ENCODE measurements at regions not wholly inside any gene's neighbourhood (a gene's known extent, or its start where the extent isn't known, plus 50 kb on each side); places are given as distances from the start of the nearest gene placed in this dataset.
A peak's percentile ranks its signal among the peaks of the same experiment; 100 is the strongest.
"Not testable (repeated sequence)": the region's sequence is repeated elsewhere in the genome, so short reads cannot be mapped to it uniquely, and the experiment has no call there.

DNA sequence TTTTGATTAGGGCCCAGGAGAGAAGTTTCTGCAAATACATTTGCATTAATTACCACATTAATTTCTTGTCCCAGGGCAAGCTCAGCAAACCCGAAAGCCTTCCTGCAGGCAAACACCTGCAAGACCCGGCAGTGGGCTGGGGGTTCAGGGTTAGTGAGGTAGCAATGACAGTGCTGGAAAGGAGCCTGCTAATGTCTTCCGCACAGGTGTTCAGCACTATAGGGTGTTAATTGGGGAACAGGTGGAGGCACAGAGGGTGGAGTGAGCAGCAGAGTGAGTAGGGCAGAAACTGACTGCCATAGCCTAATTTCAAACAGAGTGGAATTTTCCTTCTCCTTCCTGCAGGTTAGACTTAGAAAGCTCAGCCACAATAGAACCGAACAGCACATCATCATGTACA, 50.9 kb upstream of the UBASH3B start:
- no peak overlapping the region for H3K4me3 Mint-ChIP-seq
- no peak overlapping the region for H3K27ac Mint-ChIP-seq
- H3K4me1 Mint-ChIP-seq, result no peaks in the 10 kb centered on the region
- no peaks in the 10 kb centered on the region for H3K27me3 Mint-ChIP-seq
- H3K36me3 Mint-ChIP-seq, result no peaks in the 10 kb centered on the region
- H3K9me3 Mint-ChIP-seq, result no peaks in the 10 kb centered on the region

GRCh38 chr11:122601141-122602125, 54.1 kb upstream of the UBASH3B start:
- no peak overlapping the region for H3K4me3 Mint-ChIP-seq
- H3K36me3 Mint-ChIP-seq, result no peaks in the 10 kb centered on the region
- no peaks in the 10 kb centered on the region for H3K9me3 Mint-ChIP-seq
- H3K27me3 Mint-ChIP-seq, result peaks cover 4% of the 10 kb centered on the region
- no peak overlapping the region for H3K27ac Mint-ChIP-seq
- no peaks in the 10 kb centered on the region for H3K4me1 Mint-ChIP-seq

DNA sequence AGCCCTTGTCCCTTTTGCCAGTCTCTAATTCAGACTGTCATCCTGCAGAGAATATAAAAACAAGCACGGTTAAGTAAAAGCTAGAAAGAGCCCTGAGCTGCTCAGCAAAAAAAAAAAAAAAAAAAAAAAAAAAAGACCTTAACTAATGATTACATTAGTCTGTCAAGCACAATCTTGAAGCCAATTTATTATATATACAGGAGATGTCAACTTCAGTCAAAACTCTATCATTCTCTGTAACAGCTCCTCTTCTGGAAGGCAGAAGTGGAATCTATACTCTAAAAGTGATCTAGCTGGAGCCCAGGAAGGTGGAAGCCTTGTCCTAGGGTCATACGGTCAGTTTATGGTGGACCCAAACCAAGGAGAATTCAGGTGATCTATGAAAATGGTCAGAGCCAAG, 55.2 kb upstream of the UBASH3B start:
- Mint-ChIP-seq H3K27ac (no peak overlapping the region), H3K4me3 (no peak overlapping the region), H3K9me3 (no peaks in the 10 kb centered on the region), H3K4me1 (no peaks in the 10 kb centered on the region), H3K36me3 (no peaks in the 10 kb centered on the region), H3K27me3 (peaks cover 5% of the 10 kb centered on the region)

GRCh38 chr11:122599434-122599833, 56.1 kb upstream of the UBASH3B start:
- Mint-ChIP-seq H3K4me1 (no peaks in the 10 kb centered on the region), H3K27me3 (peaks cover 5% of the 10 kb centered on the region), H3K9me3 (no peaks in the 10 kb centered on the region), H3K4me3 (no peak overlapping the region), H3K27ac (no peak overlapping the region), H3K36me3 (no peaks in the 10 kb centered on the region)

DNA sequence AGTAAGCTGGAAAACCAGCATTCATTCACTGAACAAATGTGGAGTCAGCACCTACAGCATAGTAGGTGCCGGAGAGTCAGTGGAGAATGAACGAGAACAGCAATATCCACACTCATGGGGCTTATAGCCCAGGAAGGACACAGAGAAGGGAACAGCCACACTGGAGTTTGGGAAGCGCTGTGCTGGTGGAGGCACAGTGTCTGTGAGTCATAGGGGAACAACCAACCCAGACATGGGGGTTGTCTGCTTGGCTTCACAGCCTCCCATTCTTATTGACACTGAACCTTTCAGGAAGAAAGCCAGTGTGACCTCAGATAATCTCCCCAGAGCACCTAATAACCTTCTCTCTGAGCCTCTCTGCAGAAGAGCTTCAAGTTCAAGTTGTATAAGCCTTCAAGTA, 56.6 kb upstream of the UBASH3B start:
- H3K36me3 Mint-ChIP-seq, result no peaks in the 10 kb centered on the region
- H3K4me3 Mint-ChIP-seq, result no peak overlapping the region
- H3K27me3 Mint-ChIP-seq, result peaks cover 5% of the 10 kb centered on the region
- no peak overlapping the region for H3K27ac Mint-ChIP-seq
- H3K9me3 Mint-ChIP-seq, result no peaks in the 10 kb centered on the region
- H3K4me1 Mint-ChIP-seq, result no peaks in the 10 kb centered on the region

DNA sequence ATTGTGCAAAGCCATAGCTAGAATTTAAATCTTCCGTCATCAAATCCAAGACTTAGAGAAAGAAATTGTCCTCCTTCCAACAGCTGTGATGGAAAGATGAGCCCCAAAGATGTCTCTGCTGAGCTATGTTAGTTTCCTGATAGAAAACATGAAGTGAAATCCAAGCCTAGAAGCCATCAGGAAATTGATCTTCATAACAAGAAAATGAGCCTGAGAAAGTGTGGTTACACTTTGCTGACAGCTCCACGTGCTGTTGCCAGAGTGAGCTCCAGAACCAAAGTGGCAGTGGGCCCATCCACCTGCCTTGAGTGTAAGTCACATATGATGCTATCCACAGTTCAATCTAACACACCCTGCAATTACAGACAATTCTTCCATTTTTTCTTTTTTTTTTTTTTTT, 58.0 kb upstream of the UBASH3B start:
- Mint-ChIP-seq H3K27ac (no peak overlapping the region), H3K27me3 (peaks cover 5% of the 10 kb centered on the region), H3K9me3 (no peaks in the 10 kb centered on the region), H3K4me1 (no peaks in the 10 kb centered on the region), H3K4me3 (no peak overlapping the region), H3K36me3 (no peaks in the 10 kb centered on the region)

GRCh38 chr11:122594986-122595645, 60.4 kb upstream of the UBASH3B start:
- no peaks in the 10 kb centered on the region for H3K4me1 Mint-ChIP-seq
- H3K27ac Mint-ChIP-seq, result no peak overlapping the region
- no peak overlapping the region for H3K4me3 Mint-ChIP-seq
- peaks cover 7% of the 10 kb centered on the region for H3K27me3 Mint-ChIP-seq
- no peaks in the 10 kb centered on the region for H3K36me3 Mint-ChIP-seq
- no peaks in the 10 kb centered on the region for H3K9me3 Mint-ChIP-seq

GRCh38 chr11:122593473-122594420, 61.8 kb upstream of the UBASH3B start:
- no peak overlapping the region for H3K4me3 Mint-ChIP-seq
- no peaks in the 10 kb centered on the region for H3K9me3 Mint-ChIP-seq
- no peak overlapping the region for H3K27ac Mint-ChIP-seq
- no peaks in the 10 kb centered on the region for H3K4me1 Mint-ChIP-seq
- peaks cover 7% of the 10 kb centered on the region for H3K27me3 Mint-ChIP-seq
- H3K36me3 Mint-ChIP-seq, result no peaks in the 10 kb centered on the region

DNA sequence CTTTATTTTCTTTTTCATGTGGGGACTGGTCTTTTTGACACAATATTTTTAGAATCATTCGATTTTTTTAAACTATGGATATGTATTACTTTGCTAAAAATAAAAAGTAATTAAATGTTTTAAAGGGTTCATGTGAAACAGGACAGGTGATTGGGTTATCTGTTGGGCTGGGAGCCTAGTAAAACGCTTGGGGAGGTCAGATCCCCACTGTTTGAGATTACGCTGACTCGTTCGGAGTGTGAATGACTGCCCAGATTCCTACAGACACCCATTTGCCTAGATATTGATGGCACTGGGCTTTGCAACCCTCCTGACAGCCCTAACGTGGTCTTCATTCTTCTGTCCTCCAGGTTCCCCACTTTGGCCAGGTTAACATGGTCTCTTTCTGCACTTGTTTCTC, 62.9 kb upstream of the UBASH3B start:
- H3K4me3 Mint-ChIP-seq, result no peak overlapping the region
- no peaks in the 10 kb centered on the region for H3K9me3 Mint-ChIP-seq
- no peak overlapping the region for H3K27ac Mint-ChIP-seq
- H3K4me1 Mint-ChIP-seq, result no peaks in the 10 kb centered on the region
- H3K27me3 Mint-ChIP-seq, result peaks cover 7% of the 10 kb centered on the region
- H3K36me3 Mint-ChIP-seq, result no peaks in the 10 kb centered on the region

DNA sequence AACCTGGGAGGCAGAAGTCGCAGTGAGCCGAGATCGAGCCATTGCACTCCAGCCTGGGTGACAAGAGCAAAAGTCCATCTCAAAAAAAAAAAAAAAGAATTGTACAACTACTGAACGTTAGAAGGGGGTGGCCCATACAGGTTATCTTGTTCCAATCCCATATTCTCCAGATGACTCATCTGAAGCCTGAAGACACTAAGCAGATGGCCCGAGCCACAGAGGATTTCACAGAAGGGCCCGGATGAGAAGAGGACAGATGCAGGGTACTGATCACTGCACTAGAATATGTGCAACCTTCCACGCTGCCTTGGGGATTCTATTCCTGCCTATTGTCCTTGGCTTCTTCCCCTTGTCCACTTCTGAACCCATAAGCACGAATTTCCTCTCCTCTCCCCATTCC, 70.9 kb upstream of the UBASH3B start:
- no peaks in the 10 kb centered on the region for H3K27me3 Mint-ChIP-seq

DNA sequence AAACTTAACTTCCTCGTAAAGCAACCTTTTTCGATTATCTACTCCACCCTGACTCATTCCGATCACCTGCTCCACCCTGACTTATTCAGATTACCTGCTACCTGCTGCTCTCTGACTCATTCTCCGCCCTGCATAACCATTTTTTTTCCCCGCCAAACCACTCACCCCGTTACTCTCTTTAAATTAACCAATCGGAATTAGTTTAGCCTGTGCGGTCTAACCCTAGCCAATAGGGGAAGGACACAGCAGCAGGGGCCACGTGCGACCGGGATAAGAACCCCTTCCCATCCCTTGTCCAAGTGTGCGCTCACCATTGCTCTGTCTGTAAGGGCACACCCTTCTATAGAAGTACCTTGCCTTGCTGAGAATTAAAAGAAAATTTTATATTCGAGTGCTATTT, 75.5 kb upstream of the UBASH3B start:
- not testable (repeated sequence) for H3K4me1 Mint-ChIP-seq, H3K27me3 Mint-ChIP-seq, H3K27ac Mint-ChIP-seq, H3K9me3 Mint-ChIP-seq, H3K36me3 Mint-ChIP-seq
- peak overlapping the region; percentile 86 for H3K4me3 Mint-ChIP-seq

More for the DNA sequence above, 70.9 kb upstream of the UBASH3B start:
- no peak overlapping the region for H3K4me3 Mint-ChIP-seq
- H3K4me1 Mint-ChIP-seq, result peaks cover 7% of the 10 kb centered on the region
- no peaks in the 10 kb centered on the region for H3K36me3 Mint-ChIP-seq
- no peak overlapping the region for H3K27ac Mint-ChIP-seq
- no peaks in the 10 kb centered on the region for H3K9me3 Mint-ChIP-seq

- H3K36me3 Mint-ChIP-seq, result no peaks in the 10 kb centered on the region
- no peak overlapping the region for H3K27ac Mint-ChIP-seq
- H3K9me3 Mint-ChIP-seq, result no peaks in the 10 kb centered on the region
- no peak overlapping the region for H3K4me3 Mint-ChIP-seq
- no peaks in the 10 kb centered on the region for H3K27me3 Mint-ChIP-seq
- peaks cover 7% of the 10 kb centered on the region for H3K4me1 Mint-ChIP-seq
Measured at GRCh38 chr11:122578171-122578825, 77.2 kb upstream of the UBASH3B start.

DNA sequence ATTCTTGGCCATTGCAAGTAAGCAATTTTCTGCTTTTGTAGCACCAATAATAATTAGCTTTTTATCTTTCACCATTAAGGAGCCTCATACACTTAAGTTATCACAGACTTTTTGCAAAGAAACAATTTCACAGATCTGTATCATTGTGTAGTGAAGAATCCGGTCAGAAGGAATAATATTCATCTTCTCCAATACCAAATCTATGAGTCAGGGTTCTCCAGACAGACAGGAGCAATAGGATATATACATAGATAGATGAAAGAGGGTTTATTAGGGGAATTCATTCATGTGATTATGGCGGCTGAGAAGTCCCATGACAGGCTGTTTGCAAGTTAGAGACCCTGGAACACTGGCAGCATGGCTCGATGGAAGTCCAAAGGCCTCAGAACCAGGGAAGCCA, 82.9 kb upstream of the UBASH3B start:
- H3K9me3 Mint-ChIP-seq, result no peaks in the 10 kb centered on the region
- H3K4me1 Mint-ChIP-seq, result no peaks in the 10 kb centered on the region
- H3K36me3 Mint-ChIP-seq, result no peaks in the 10 kb centered on the region
- no peak overlapping the region for H3K27ac Mint-ChIP-seq
- no peak overlapping the region for H3K4me3 Mint-ChIP-seq
- no peaks in the 10 kb centered on the region for H3K27me3 Mint-ChIP-seq

GRCh38 chr11:122563761-122564160, 91.8 kb upstream of the UBASH3B start:
- no peaks in the 10 kb centered on the region for H3K36me3 Mint-ChIP-seq
- H3K9me3 Mint-ChIP-seq, result no peaks in the 10 kb centered on the region
- H3K4me1 Mint-ChIP-seq, result no peaks in the 10 kb centered on the region
- peaks cover 8% of the 10 kb centered on the region for H3K27me3 Mint-ChIP-seq
- H3K27ac Mint-ChIP-seq, result no peak overlapping the region
- no peak overlapping the region for H3K4me3 Mint-ChIP-seq

DNA sequence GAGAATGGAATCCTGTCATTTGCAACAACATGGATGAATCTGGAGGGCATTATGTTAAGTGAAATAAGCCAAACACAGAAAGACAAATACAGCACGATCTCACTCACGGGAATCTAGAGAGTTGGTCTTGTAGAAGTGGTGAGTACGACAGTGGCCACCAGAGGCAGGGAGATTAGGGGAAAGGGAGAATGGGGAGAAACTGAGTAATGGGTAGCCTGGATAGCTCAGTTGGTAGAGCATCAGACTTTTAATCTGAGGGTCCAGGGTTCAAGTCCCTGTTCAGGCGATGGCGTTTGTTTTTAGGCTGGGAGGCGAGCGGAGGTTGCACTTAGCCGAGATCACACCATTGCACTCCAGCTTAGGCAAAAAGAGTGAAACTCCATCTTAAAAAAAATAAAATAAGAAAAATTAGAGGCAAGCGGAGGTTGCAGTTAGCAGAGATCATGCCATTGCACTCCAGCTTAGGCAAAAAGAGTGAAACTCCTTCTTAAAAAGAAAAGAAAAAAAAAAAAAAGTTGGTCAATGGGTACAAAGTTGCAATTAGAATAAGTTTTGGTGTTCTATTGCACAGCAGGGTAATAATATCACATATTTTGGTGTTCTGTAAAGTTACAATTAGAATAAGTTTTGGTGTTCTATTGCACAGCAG, 95.7 kb upstream of the UBASH3B start:
- Mint-ChIP-seq H3K4me1 (no peaks in the 10 kb centered on the region), H3K27me3 (peaks cover 11% of the 10 kb centered on the region), H3K4me3 (no peak overlapping the region), H3K27ac (no peak overlapping the region), H3K36me3 (no peaks in the 10 kb centered on the region), H3K9me3 (no peaks in the 10 kb centered on the region)
